Myocyte (in vitro differentiated cells): ENCODE measurements at regions not wholly inside any gene's neighbourhood (a gene's known extent, or its start where the extent isn't known, plus 50 kb on each side); places are given as distances from the start of the nearest gene placed in this dataset.

Source experiments
- DNase-seq: peaks from one replicate; pipeline ENCODE4 v3.0.0-alpha.2; 2012; ENCODE audit warnings: low read depth

- no peak for DNase-seq
Observed at GRCh38 chr9:16230731-16231130, 639.7 kb downstream of the BNC2 start.

- DNase-seq, result peak; percentile 60
Observed at GRCh38 chr9:16236311-16236710, 634.2 kb downstream of the BNC2 start.

GRCh38 chr9:16236882-16237281 lies 633.6 kb downstream of the BNC2 start:
- peak; percentile 71 for DNase-seq

- DNase-seq, result no peak
Observed at GRCh38 chr9:16238623-16239138, 631.8 kb downstream of the BNC2 start.

GRCh38 chr9:16241231-16241630 lies 629.2 kb downstream of the BNC2 start:
- DNase-seq, result no peak

- DNase-seq, result no peak
Observed at GRCh38 chr9:16243798-16244197, 626.7 kb downstream of the BNC2 start.

GRCh38 chr9:16245756-16246440 lies 624.6 kb downstream of the BNC2 start:
- DNase-seq, result no peak

- no peak for DNase-seq
Observed at GRCh38 chr9:16246785-16247184, 623.7 kb downstream of the BNC2 start.

- no peak for DNase-seq
Observed at GRCh38 chr9:16247188-16247875, 623.1 kb downstream of the BNC2 start.

- no peak for DNase-seq
Observed at GRCh38 chr9:16248822-16249221, 621.6 kb downstream of the BNC2 start.

- no peak for DNase-seq
Observed at GRCh38 chr9:16252616-16253015, 617.9 kb downstream of the BNC2 start.

GRCh38 chr9:16254674-16255073 lies 615.8 kb downstream of the BNC2 start:
- no peak for DNase-seq

- no peak for DNase-seq
Observed at GRCh38 chr9:16255217-16255616, 615.3 kb downstream of the BNC2 start.

GRCh38 chr9:16257604-16258003 lies 612.9 kb downstream of the BNC2 start:
- no peak for DNase-seq

- no peak for DNase-seq
Observed at GRCh38 chr9:16258191-16258590, 612.3 kb downstream of the BNC2 start.

- DNase-seq, result no peak
Observed at GRCh38 chr9:16258708-16259107, 611.8 kb downstream of the BNC2 start.

GRCh38 chr9:16262477-16263261 lies 607.8 kb downstream of the BNC2 start:
- no peak for DNase-seq

GRCh38 chr9:16265688-16266087 lies 604.8 kb downstream of the BNC2 start:
- DNase-seq, result no peak

GRCh38 chr9:16266648-16267276 lies 603.7 kb downstream of the BNC2 start:
- no peak for DNase-seq

GRCh38 chr9:16267281-16268066 lies 603.0 kb downstream of the BNC2 start:
- no peak for DNase-seq
